B cell (primary cell): ENCODE measurements at regions not wholly inside any gene's neighbourhood (a gene's known extent, or its start where the extent isn't known, plus 50 kb on each side); places are given as distances from the start of the nearest gene placed in this dataset.

Source experiments
- ATAC-seq: fragments of 200-7000 bp; cut with Tn5 transposase; one replicate; pipeline ENCODE4 v1.10.0; 2021; ENCODE audit warnings: low read depth, mild to moderate bottlenecking, moderate number of reproducible peaks, moderate library complexity
- CTCF ChIA-PET: fragments of 350-600 bp; sonication (Branson Sonifier 250); formaldehyde crosslinking; loops from one replicate; lab custom pipeline; 2021; ENCODE audit warnings: antibody characterized with exemption, inconsistent platforms; lab: Charles Lee
- POLR2A ChIA-PET: fragments of 350-600 bp; sonication (Branson Sonifier 250); formaldehyde crosslinking; loops from one replicate; lab custom pipeline; 2021; ENCODE audit warnings: antibody characterized with exemption; lab: Charles Lee
- DNase-seq: peaks from one replicate; pipeline ENCODE4 v3.0.0; 2013
- H2AFZ ChIP-seq: 2 replicates; pipeline ENCODE4 v1.6.1; 2012; ENCODE audit warnings: mild to moderate bottlenecking, low read depth, low read length; ENCODE audit not compliant: insufficient read depth, poor library complexity, severe bottlenecking
- H3K27ac ChIP-seq, 2 donors: 1 replicate in 1 of 2; 2 replicates in 1 of 2; pipeline ENCODE4 v1.5.1; 2012 to 2013; ENCODE audit warnings: low read length in 2 of 2, mild to moderate bottlenecking in 2 of 2, moderate library complexity in 1 of 2
- H3K27me3 ChIP-seq, 4 experiments: fragments of 200-600 bp in 1 of 4; sonication (generic) in 1 of 4; replicated peaks in 1 of 4; 1 replicate in 2 of 4; 2 replicates in 2 of 4; pipeline versions ENCODE4 v1.6.1 to v1.7.0; 2013 to 2016; ENCODE audit warnings: low read length in 3 of 4, mild to moderate bottlenecking in 2 of 4, mixed read lengths in 1 of 4, moderate library complexity in 1 of 4; ENCODE audit not compliant: insufficient read depth in 4 of 4, control insufficient read depth in 3 of 4; ENCODE audit errors: control extremely low read depth in 1 of 4
- H3K36me3 ChIP-seq, 2 experiments: replicated peaks in 1 of 2; 1 replicate in 1 of 2; 2 replicates in 1 of 2; pipeline versions ENCODE4 v1.6.1 to v1.7.1; 2013; ENCODE audit warnings: low read length in 1 of 2; ENCODE audit not compliant: insufficient read depth in 2 of 2, control insufficient read depth in 1 of 2; ENCODE audit errors: control extremely low read depth in 1 of 2, extremely low read depth in 1 of 2
- H3K4me1 ChIP-seq, 2 donors: fragments of 200-600 bp in 1 of 2; sonication (generic) in 1 of 2; 1 replicate in 1 of 2; 2 replicates in 1 of 2; pipeline versions ENCODE4 v1.5.1 to v1.6.1; 2013 to 2017; ENCODE audit warnings: low read length in 2 of 2; ENCODE audit not compliant: control insufficient read depth in 2 of 2, insufficient read depth in 2 of 2
- H3K4me2 ChIP-seq: replicated peaks from 2 replicates; pipeline ENCODE3; 2012; ENCODE audit warnings: mild to moderate bottlenecking, low read depth, low read length; ENCODE audit not compliant: poor library complexity, severe bottlenecking
- H3K4me3 ChIP-seq, 5 experiments: fragments of 200-600 bp in 1 of 5; sonication (generic) in 1 of 5; 1 replicate in 3 of 5; 2 replicates in 2 of 5; pipeline versions ENCODE4 v1.5.1 to v1.7.0; 2011 to 2016; ENCODE audit warnings: low read length in 4 of 5, mild to moderate bottlenecking in 4 of 5, low read depth in 2 of 5, control low read depth in 1 of 5, moderate library complexity in 1 of 5; ENCODE audit not compliant: insufficient read depth in 1 of 5; ENCODE audit errors: control extremely low read depth in 1 of 5, extremely low read depth in 1 of 5
- H3K79me2 ChIP-seq: fragments of 200-600 bp; sonication (generic); one replicate; pipeline ENCODE4 v1.6.0; 2016; ENCODE audit warnings: low read length; ENCODE audit not compliant: control insufficient read depth, insufficient read depth
- H3K9ac ChIP-seq: fragments of 200-600 bp; sonication (generic); 2 replicates; pipeline ENCODE4 v1.6.1; 2017; ENCODE audit warnings: mild to moderate bottlenecking, low read length, moderate library complexity
- H3K9me3 ChIP-seq, 3 donors: one replicate each; pipeline versions ENCODE4 v1.6.1 to v1.7.1; 2013; ENCODE audit warnings: low read length in 2 of 3; ENCODE audit not compliant: control insufficient read depth in 2 of 3, insufficient read depth in 1 of 3; ENCODE audit errors: control extremely low read depth in 1 of 3
- H4K20me1 ChIP-seq: 2 replicates; pipeline ENCODE4 v1.6.0; 2012; ENCODE audit warnings: mild to moderate bottlenecking, low read length; ENCODE audit not compliant: insufficient read depth, control insufficient read depth, poor library complexity, severe bottlenecking
- H3K27ac Mint-ChIP-seq: one replicate; pipeline ENCODE4 v1.8.0; 2021; ENCODE audit warnings: mixed read lengths
- H3K27me3 Mint-ChIP-seq: one replicate; pipeline ENCODE4 v1.8.0; 2021; ENCODE audit warnings: mixed read lengths
- H3K4me1 Mint-ChIP-seq: one replicate; pipeline ENCODE4 v1.8.0; 2021; ENCODE audit warnings: mixed read lengths
- H3K4me3 Mint-ChIP-seq: one replicate; pipeline ENCODE4 v1.8.0; 2021; ENCODE audit warnings: mixed read lengths
- H3K9me3 Mint-ChIP-seq: one replicate; pipeline ENCODE4 v1.8.0; 2022; ENCODE audit warnings: mixed read lengths; ENCODE audit not compliant: insufficient read depth
- EZH2 ChIP-seq: IDR thresholded peaks from 2 replicates; pipeline ENCODE4 v1.6.1; 2012; ENCODE audit warnings: borderline replicate concordance, low read depth, mild to moderate bottlenecking, moderate library complexity, low read length; ENCODE audit not compliant: insufficient read depth, poor library complexity, severe bottlenecking
- WGBS: methylation state at CpG from one replicate; pipeline ENCODE4 v1.1.5; 2013; ENCODE audit warnings: missing lambda C conversion rate; ENCODE audit not compliant: insufficient coverage; 5-methylcytosine and 5-hydroxymethylcytosine counted together
- intact Hi-C: fragments of 100-400 bp; cut with micrococcal nuclease; formaldehyde crosslinking; loops from one replicate; pipeline ENCODE4 v1.10.0; 2022
- TF ChIP-seq, protein P1 (sequence below): fragments of 200-600 bp; IDR thresholded peaks from one replicate; pipeline ENCODE4 v1.8.0; 2022; ENCODE audit warnings: antibody characterized with exemption, mild to moderate bottlenecking

DNA sequence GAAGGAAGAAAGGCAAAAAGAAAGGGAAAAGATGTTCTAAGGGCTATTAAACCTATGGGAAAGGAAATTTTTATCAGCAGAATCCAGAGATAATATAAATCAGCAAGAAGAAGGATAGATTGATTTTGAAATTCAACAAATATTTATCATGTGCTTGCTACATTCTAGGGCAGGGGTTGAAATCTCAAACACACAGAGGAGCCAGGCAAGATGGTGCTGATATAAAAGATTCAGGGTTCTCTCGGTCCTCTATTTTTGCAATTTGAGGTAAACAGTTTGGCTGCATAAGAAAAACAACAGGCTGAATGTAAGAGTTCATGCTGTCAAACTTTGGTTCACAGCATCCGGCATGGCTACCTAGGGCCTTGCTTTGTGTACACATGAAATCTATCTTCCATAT is 109.6 kb upstream of the BMP2 start:
- Mint-ChIP-seq H3K27ac (no peak overlapping the region), H3K4me1 (no peaks in the 10 kb centered on the region), H3K4me3 (no peak overlapping the region), H3K27me3 (no peaks in the 10 kb centered on the region), H3K9me3 (no peaks in the 10 kb centered on the region)
- Histone ChIP-seq H3K4me2 (no peak overlapping the region), H2AFZ (no peak overlapping the region), H3K79me2 (no peaks in the 10 kb centered on the region), H3K27me3 (no peaks in the 10 kb centered on the region), H3K4me3 (no peak overlapping the region), H3K9me3 (no peaks in the 10 kb centered on the region), H3K4me1 (no peaks in the 10 kb centered on the region), H3K9ac (no peak overlapping the region), H4K20me1 (no peaks in the 10 kb centered on the region), H3K27ac (no peak overlapping the region), H3K36me3 (no peaks in the 10 kb centered on the region)
- no CpG with 5 or more reads among the region's 2 CpGs for WGBS
- intact Hi-C loops = no loop called here
- ATAC-seq (no peak), DNase-seq (no peak)
- ChIA-PET CTCF (no interaction called here), POLR2A (no interaction called here)
- TF ChIP-seq EZH2 = no peak
- TF ChIP-seq, protein P1, sequence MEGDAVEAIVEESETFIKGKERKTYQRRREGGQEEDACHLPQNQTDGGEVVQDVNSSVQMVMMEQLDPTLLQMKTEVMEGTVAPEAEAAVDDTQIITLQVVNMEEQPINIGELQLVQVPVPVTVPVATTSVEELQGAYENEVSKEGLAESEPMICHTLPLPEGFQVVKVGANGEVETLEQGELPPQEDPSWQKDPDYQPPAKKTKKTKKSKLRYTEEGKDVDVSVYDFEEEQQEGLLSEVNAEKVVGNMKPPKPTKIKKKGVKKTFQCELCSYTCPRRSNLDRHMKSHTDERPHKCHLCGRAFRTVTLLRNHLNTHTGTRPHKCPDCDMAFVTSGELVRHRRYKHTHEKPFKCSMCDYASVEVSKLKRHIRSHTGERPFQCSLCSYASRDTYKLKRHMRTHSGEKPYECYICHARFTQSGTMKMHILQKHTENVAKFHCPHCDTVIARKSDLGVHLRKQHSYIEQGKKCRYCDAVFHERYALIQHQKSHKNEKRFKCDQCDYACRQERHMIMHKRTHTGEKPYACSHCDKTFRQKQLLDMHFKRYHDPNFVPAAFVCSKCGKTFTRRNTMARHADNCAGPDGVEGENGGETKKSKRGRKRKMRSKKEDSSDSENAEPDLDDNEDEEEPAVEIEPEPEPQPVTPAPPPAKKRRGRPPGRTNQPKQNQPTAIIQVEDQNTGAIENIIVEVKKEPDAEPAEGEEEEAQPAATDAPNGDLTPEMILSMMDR = no peak

DNA sequence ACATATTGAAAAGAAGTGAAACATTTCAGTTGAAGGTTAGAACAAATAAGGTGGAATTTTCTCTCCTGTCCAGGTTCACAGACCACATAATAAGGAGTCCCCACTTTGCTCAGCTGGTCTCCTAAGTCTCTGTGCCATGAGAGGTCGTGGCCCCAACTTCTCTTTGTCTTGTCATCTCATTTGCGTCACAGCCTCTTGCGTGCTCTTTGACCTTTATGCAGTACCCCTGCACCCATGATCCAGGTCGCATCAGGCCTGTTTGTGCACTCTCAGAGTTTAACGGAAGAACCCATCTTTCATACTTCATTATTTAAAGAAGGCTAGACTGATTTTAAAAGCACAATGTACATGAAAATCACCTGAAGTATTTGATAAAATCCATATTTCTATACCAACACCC is 110.4 kb upstream of the BMP2 start:
- Histone ChIP-seq H3K4me1 (no peaks in the 10 kb centered on the region), H3K36me3 (no peaks in the 10 kb centered on the region), H3K9me3 (no peaks in the 10 kb centered on the region), H3K79me2 (no peaks in the 10 kb centered on the region), H2AFZ (no peak overlapping the region), H3K27me3 (no peaks in the 10 kb centered on the region), H3K9ac (no peak overlapping the region), H3K27ac (no peak overlapping the region), H3K4me3 (no peak overlapping the region), H3K4me2 (no peak overlapping the region), H4K20me1 (no peaks in the 10 kb centered on the region)
- POLR2A ChIA-PET = no interaction called here
- no peak overlapping the region for H3K4me3 Mint-ChIP-seq
- DNase-seq (no peak), ATAC-seq (no peak)
- 89% methylated on average over 4 of the region's 5 CpGs for WGBS
- intact Hi-C loops = no loop called here
- TF ChIP-seq, protein P1 = no peak
- TF ChIP-seq EZH2 = no peak
- no peak overlapping the region for H3K27ac Mint-ChIP-seq
- no peaks in the 10 kb centered on the region for H3K27me3 Mint-ChIP-seq
- CTCF ChIA-PET = no interaction called here
- H3K9me3 Mint-ChIP-seq = no peaks in the 10 kb centered on the region
- no peaks in the 10 kb centered on the region for H3K4me1 Mint-ChIP-seq
